ENCODE measurements at regions not wholly inside any gene's neighbourhood (a gene's known extent, or its start where the extent isn't known, plus 50 kb on each side); places are given as distances from the start of the nearest gene placed in this dataset.

DNA sequence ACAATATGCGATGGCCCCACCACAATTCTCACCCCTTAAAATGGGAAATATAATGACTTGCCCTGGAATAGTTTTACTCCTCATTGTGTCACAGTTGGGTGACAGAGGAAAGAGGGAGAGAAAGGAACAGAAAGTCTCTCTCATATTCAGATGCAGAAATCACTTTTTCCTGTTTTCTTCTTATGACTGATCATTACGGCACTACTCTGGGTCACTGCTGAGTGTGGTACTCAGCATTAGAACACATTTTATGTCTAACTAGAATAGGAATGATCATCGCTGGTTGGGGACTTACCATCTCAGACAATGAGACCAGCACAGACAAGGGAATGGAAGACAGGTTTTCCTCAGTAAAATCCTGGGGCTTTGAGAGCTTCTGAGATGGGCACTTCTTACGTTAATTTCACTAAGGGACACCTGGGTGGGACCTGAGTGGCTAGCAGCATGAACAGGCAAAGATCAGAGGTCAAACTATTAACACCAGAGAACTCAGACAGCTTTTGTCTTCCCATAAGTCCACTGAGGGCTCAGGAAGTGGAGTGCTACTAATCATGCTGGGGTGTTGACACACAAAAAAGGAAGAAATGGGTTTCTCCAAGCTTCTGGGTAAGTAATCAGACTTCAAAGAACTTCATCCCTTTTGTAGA lies 54.9 kb upstream of the ARHGAP18 start:
- no peak overlapping the region for H3K9ac ChIP-seq (ENCODE audit: low read length)
- no CpG with 5 or more reads among the region's 4 CpGs for WGBS (ENCODE audit: extremely low coverage, insufficient coverage, insufficient read length)
- no peaks in the 10 kb centered on the region for H3K79me2 ChIP-seq (ENCODE audit: control insufficient read depth, insufficient read depth, low read length, poor library complexity)
- H3K36me3 ChIP-seq (ENCODE audit: control insufficient read depth in 1 of 2, insufficient read depth in 2 of 2, low read length in 2 of 2): no peaks in the 10 kb centered on the region
- no peaks in the 10 kb centered on the region for H3K79me1 ChIP-seq (ENCODE audit: low read length)
- no peak overlapping the region for H3K27ac ChIP-seq (ENCODE audit: low read depth, low read length)
- H4K91ac ChIP-seq (ENCODE audit: low read depth, low read length): no peak overlapping the region
- no peak overlapping the region for H3K18ac ChIP-seq (ENCODE audit: low read length)
- no peaks in the 10 kb centered on the region for H3K9me3 ChIP-seq (ENCODE audit: insufficient read depth, low read depth, low read length)
- H2AFZ ChIP-seq (ENCODE audit: insufficient read depth, low read length, poor library complexity): no peak overlapping the region
- H4K8ac ChIP-seq (ENCODE audit: low read depth, low read length): no peak overlapping the region
- no peak overlapping the region for H3K4ac ChIP-seq (ENCODE audit: low read depth, low read length)
- H3K4me3 ChIP-seq (ENCODE audit: low read depth, low read length): no peak overlapping the region
- H3K27me3 ChIP-seq (ENCODE audit: insufficient read depth, low read length): peaks cover 11% of the 10 kb centered on the region
- no peak overlapping the region for H2BK120ac ChIP-seq (ENCODE audit: insufficient read depth, low read length, poor library complexity)
- no peak overlapping the region for H3K14ac ChIP-seq (ENCODE audit: low read length)
- no peak for DNase-seq
- H2AK5ac ChIP-seq (ENCODE audit: low read length): no peak overlapping the region
- no peak overlapping the region for H2BK12ac ChIP-seq (ENCODE audit: low read length)
- H3K4me2 ChIP-seq (ENCODE audit: low read length): no peak overlapping the region
- H2BK5ac ChIP-seq (ENCODE audit: low read depth, low read length, poor library complexity): no peak overlapping the region
- H3K4me1 ChIP-seq (ENCODE audit: control insufficient read depth in 1 of 2, insufficient read depth in 2 of 2, low read length in 2 of 2): peaks cover 3 to 4% of the 10 kb centered on the region in 2 experiments
- H4K12ac ChIP-seq (ENCODE audit: low read depth, low read length): no peak overlapping the region
- no peak overlapping the region for H3K23ac ChIP-seq (ENCODE audit: low read length)

DNA sequence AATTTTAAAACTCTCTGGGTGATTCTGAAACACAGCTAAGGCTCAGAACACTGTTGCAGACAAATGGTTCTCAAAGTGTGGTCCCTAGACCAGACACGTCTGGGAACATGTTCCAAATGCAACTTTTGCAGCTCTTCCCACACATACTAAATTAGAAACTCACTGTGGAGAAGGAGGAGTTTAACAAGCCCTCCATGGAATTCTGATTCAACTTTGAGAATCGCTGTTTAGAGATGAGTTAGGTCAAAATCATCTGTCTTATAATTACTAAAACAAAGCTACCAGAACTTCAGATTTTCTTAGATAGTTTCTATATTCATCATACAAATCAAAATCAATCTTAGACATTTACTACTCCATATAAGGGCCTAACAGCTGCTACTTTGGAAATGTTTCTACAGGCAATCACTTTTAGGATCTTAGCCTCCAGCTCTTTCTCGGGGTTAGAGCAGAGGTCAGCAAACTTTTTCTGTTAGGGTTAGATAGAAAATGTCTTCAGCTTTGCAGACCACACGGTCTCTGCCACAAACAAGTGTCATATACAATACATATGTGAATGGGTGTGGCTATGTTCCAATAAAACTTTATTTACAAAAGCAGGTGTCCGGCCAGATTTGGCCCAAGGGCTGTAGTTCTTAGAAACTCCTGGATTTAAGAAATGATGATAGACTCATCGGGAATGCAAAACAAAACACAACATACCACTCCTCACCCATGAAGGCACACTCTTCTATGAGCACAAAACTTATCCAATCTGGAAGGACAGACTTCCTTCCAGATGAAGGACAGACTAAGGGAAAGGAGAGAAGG lies 50.0 kb upstream of the ARHGAP18 start:
- H3K9ac ChIP-seq (ENCODE audit: low read length): no peak overlapping the region
- DNase-seq: peak; percentile 20 to 67
- no peak overlapping the region for H2BK120ac ChIP-seq (ENCODE audit: insufficient read depth, low read length, poor library complexity)
- WGBS (ENCODE audit: extremely low coverage, insufficient coverage, insufficient read length): no CpG with 5 or more reads among the region's 6 CpGs
- no peaks in the 10 kb centered on the region for H3K79me2 ChIP-seq (ENCODE audit: control insufficient read depth, insufficient read depth, low read length, poor library complexity)
- no peak overlapping the region for H3K14ac ChIP-seq (ENCODE audit: low read length)
- no peak overlapping the region for H4K91ac ChIP-seq (ENCODE audit: low read depth, low read length)
- no peak overlapping the region for H3K27ac ChIP-seq (ENCODE audit: low read depth, low read length)
- no peaks in the 10 kb centered on the region for H3K36me3 ChIP-seq (ENCODE audit: control insufficient read depth in 1 of 2, insufficient read depth in 2 of 2, low read length in 2 of 2)
- H4K12ac ChIP-seq (ENCODE audit: low read depth, low read length): no peak overlapping the region
- H3K79me1 ChIP-seq (ENCODE audit: low read length): no peaks in the 10 kb centered on the region
- no peak overlapping the region for H3K4me2 ChIP-seq (ENCODE audit: low read length)
- H4K8ac ChIP-seq (ENCODE audit: low read depth, low read length): no peak overlapping the region
- no peaks in the 10 kb centered on the region for H3K9me3 ChIP-seq (ENCODE audit: insufficient read depth, low read depth, low read length)
- no peak overlapping the region for H2BK12ac ChIP-seq (ENCODE audit: low read length)
- peaks cover 0 to 1% of the 10 kb centered on the region in 2 experiments for H3K4me1 ChIP-seq (ENCODE audit: control insufficient read depth in 1 of 2, insufficient read depth in 2 of 2, low read length in 2 of 2)
- H3K4ac ChIP-seq (ENCODE audit: low read depth, low read length): no peak overlapping the region
- H3K4me3 ChIP-seq (ENCODE audit: low read depth, low read length): no peak overlapping the region
- no peaks in the 10 kb centered on the region for H3K27me3 ChIP-seq (ENCODE audit: insufficient read depth, low read length)
- no peak overlapping the region for H2AK5ac ChIP-seq (ENCODE audit: low read length)
- H2AFZ ChIP-seq (ENCODE audit: insufficient read depth, low read length, poor library complexity): no peak overlapping the region
- H2BK5ac ChIP-seq (ENCODE audit: low read depth, low read length, poor library complexity): no peak overlapping the region
- H3K23ac ChIP-seq (ENCODE audit: low read length): no peak overlapping the region
- no peak overlapping the region for H3K18ac ChIP-seq (ENCODE audit: low read length)

All from trophoblast cell (in vitro differentiated cells and primary cell).